Trophoblast cell (in vitro differentiated cells and primary cell): ENCODE measurements at regions not wholly inside any gene's neighbourhood (a gene's known extent, or its start where the extent isn't known, plus 50 kb on each side); places are given as distances from the start of the nearest gene placed in this dataset.
"Not testable (repeated sequence)": the region's sequence is repeated elsewhere in the genome, so short reads cannot be mapped to it uniquely, and the experiment has no call there.

Source experiments
- DNase-seq, 2 donors: peaks; one replicate each; pipeline ENCODE4 v3.0.0-alpha.2; 2016
- H2AFZ ChIP-seq: 2 replicates; pipeline ENCODE4 v1.6.1; 2013; ENCODE audit warnings: low read length, moderate library complexity, mild to moderate bottlenecking; ENCODE audit not compliant: insufficient read depth, poor library complexity
- H2AK5ac ChIP-seq: 2 replicates; pipeline ENCODE4 v1.6.1; 2013; ENCODE audit warnings: mild to moderate bottlenecking, low read length
- H2BK120ac ChIP-seq: 2 replicates; pipeline ENCODE4 v1.6.1; 2013; ENCODE audit warnings: low read length, mild to moderate bottlenecking, moderate library complexity; ENCODE audit not compliant: insufficient read depth, poor library complexity
- H2BK12ac ChIP-seq: 2 replicates; pipeline ENCODE4 v1.6.1; 2013; ENCODE audit warnings: mild to moderate bottlenecking, low read length, moderate library complexity
- H2BK5ac ChIP-seq: 2 replicates; pipeline ENCODE4 v1.6.1; 2013; ENCODE audit warnings: low read length, low read depth, moderate library complexity, mild to moderate bottlenecking; ENCODE audit not compliant: poor library complexity
- H3K14ac ChIP-seq: 2 replicates; pipeline ENCODE4 v1.6.1; 2013; ENCODE audit warnings: mild to moderate bottlenecking, low read length
- H3K18ac ChIP-seq: 2 replicates; pipeline ENCODE4 v1.6.1; 2013; ENCODE audit warnings: mild to moderate bottlenecking, low read length
- H3K23ac ChIP-seq: 2 replicates; pipeline ENCODE4 v1.6.1; 2013; ENCODE audit warnings: low read length
- H3K27ac ChIP-seq: 2 replicates; pipeline ENCODE4 v1.5.1; 2013; ENCODE audit warnings: low read depth, mild to moderate bottlenecking, inconsistent platforms, low read length, moderate library complexity
- H3K27me3 ChIP-seq: 2 replicates; pipeline ENCODE4 v1.6.1; 2013; ENCODE audit warnings: inconsistent platforms, mild to moderate bottlenecking, low read length, moderate library complexity; ENCODE audit not compliant: insufficient read depth
- H3K36me3 ChIP-seq, 2 experiments: 1 replicate in 1 of 2; 2 replicates in 1 of 2; pipeline ENCODE4 v1.6.1; 2013; ENCODE audit warnings: low read length in 2 of 2, mild to moderate bottlenecking in 2 of 2, moderate library complexity in 1 of 2; ENCODE audit not compliant: insufficient read depth in 2 of 2, control insufficient read depth in 1 of 2
- H3K4ac ChIP-seq: 2 replicates; pipeline ENCODE4 v1.6.1; 2013; ENCODE audit warnings: low read depth, mild to moderate bottlenecking, low read length, moderate library complexity
- H3K4me1 ChIP-seq, 2 experiments: 1 replicate in 1 of 2; 2 replicates in 1 of 2; pipeline ENCODE4 v1.6.1; 2013; ENCODE audit warnings: low read length in 2 of 2, mild to moderate bottlenecking in 2 of 2, moderate library complexity in 1 of 2; ENCODE audit not compliant: insufficient read depth in 2 of 2, control insufficient read depth in 1 of 2
- H3K4me2 ChIP-seq: 2 replicates; pipeline ENCODE4 v1.6.1; 2013; ENCODE audit warnings: inconsistent platforms, mild to moderate bottlenecking, low read length, moderate library complexity
- H3K4me3 ChIP-seq: 2 replicates; pipeline ENCODE4 v1.5.1; 2013; ENCODE audit warnings: mild to moderate bottlenecking, low read depth, low read length, inconsistent platforms
- H3K79me1 ChIP-seq: one replicate; pipeline ENCODE4 v1.6.1; 2013; ENCODE audit warnings: low read length
- H3K79me2 ChIP-seq: 2 replicates; pipeline ENCODE4 v1.6.1; 2013; ENCODE audit warnings: low read length, mild to moderate bottlenecking; ENCODE audit not compliant: control insufficient read depth, insufficient read depth, poor library complexity
- H3K9ac ChIP-seq: 2 replicates; pipeline ENCODE4 v1.6.1; 2013; ENCODE audit warnings: mild to moderate bottlenecking, low read length
- H3K9me3 ChIP-seq: 2 replicates; pipeline ENCODE4 v1.6.1; 2013; ENCODE audit warnings: low read depth, mild to moderate bottlenecking, control low read depth, inconsistent platforms, low read length; ENCODE audit not compliant: insufficient read depth
- H4K12ac ChIP-seq: 2 replicates; pipeline ENCODE4 v1.6.1; 2013; ENCODE audit warnings: low read depth, mild to moderate bottlenecking, low read length, moderate library complexity
- H4K8ac ChIP-seq: 2 replicates; pipeline ENCODE4 v1.6.1; 2013; ENCODE audit warnings: low read depth, mild to moderate bottlenecking, low read length, moderate library complexity
- H4K91ac ChIP-seq: one replicate; pipeline ENCODE4 v1.6.1; 2013; ENCODE audit warnings: low read depth, mild to moderate bottlenecking, low read length, moderate library complexity
- WGBS: extraction: QIAGEN DNeasy Blood & Tissue Kit; methylation state at CpG from one replicate; pipeline ENCODE4 v1.1.7; 2013; ENCODE audit warnings: missing lambda C conversion rate; ENCODE audit not compliant: insufficient read length, insufficient coverage; ENCODE audit errors: extremely low coverage; 5-methylcytosine and 5-hydroxymethylcytosine counted together

DNA sequence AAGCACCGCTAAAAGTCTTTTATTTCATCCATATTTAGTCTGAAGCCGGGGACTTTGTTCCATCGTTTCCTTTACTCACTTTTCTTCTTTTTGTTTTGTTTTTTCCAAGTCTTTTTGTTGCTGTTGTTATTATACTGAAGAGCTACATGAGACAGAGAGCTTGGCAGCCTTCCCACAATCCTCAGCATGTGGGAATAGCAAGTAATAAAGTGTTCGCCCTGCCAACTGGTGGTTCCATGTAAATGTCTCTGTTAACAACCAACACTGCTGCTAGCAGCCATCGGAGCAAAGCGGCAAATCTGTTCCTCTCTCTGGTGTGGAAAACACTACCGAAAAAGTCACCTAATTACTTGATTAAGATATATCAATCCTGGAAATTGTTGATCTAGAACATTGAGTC is 437.8 kb upstream of the ID4 start:
- DNase-seq, result no peak
- no CpG with 5 or more reads among the region's 7 CpGs for WGBS
- Histone ChIP-seq H3K4me1 (no peaks in the 10 kb centered on the region), H3K27ac (no peak overlapping the region), H3K79me2 (no peaks in the 10 kb centered on the region), H3K4ac (no peak overlapping the region), H3K23ac (no peak overlapping the region), H3K4me3 (no peak overlapping the region), H3K79me1 (no peaks in the 10 kb centered on the region), H3K9me3 (no peaks in the 10 kb centered on the region), H2AFZ (no peak overlapping the region), H3K27me3 (no peaks in the 10 kb centered on the region), H2BK120ac (no peak overlapping the region), H3K18ac (no peak overlapping the region), H4K8ac (no peak overlapping the region), H2BK12ac (no peak overlapping the region), H4K91ac (no peak overlapping the region), H2AK5ac (no peak overlapping the region), H3K36me3 (no peaks in the 10 kb centered on the region), H3K9ac (no peak overlapping the region), H3K14ac (no peak overlapping the region), H2BK5ac (no peak overlapping the region), H3K4me2 (no peak overlapping the region), H4K12ac (no peak overlapping the region)

DNA sequence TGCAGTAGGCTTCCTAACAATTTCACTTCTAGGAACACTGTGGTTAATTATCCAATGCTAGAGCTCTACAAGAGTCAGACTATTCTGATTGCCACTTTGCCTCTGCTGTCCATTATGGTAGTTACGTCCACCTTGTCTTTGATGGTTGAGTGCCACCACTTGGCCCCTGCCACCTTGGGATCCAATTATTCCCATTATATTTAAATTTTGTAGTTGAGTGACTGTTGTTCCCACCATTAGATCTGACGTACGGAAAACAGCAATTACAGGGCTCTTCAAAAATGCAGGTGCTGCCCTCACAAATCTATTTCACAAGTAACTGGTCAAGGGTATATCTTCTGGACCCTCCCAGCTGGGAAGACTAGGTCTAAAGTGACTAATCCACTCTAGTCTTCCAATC is 432.3 kb upstream of the ID4 start:
- not testable (repeated sequence) for DNase-seq, H3K4me3 ChIP-seq, H3K18ac ChIP-seq, H2BK12ac ChIP-seq, H2BK120ac ChIP-seq, H3K79me1 ChIP-seq, H2BK5ac ChIP-seq, H3K23ac ChIP-seq, H3K9ac ChIP-seq, H3K4me1 ChIP-seq, H3K27ac ChIP-seq, H3K14ac ChIP-seq, H4K8ac ChIP-seq, H3K27me3 ChIP-seq, H3K4me2 ChIP-seq, H3K79me2 ChIP-seq, H3K36me3 ChIP-seq, H3K9me3 ChIP-seq, H2AK5ac ChIP-seq, H2AFZ ChIP-seq, H4K91ac ChIP-seq, H4K12ac ChIP-seq, H3K4ac ChIP-seq
- no CpG with 5 or more reads among the region's 3 CpGs for WGBS

DNA sequence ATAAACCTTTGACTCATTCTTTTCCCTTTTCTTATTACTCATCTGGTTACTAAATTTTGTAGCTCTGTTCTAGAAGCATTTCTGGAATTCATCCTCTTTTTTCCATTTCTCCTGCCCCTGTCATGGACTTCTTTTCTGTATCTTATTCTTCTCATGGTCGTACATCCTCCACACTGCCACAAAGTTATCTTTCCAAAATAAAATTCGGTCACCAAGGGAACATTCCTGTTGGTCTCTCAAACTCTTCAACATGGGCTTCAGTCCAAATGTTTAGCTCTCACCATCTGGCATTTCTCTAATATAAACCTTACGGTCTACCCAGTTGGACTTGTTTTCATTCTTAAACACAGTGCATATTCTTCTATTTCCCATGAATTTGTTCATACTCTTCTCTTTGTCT is 428.8 kb upstream of the ID4 start:
- no peak overlapping the region for H2AFZ ChIP-seq
- H3K4me1 ChIP-seq, result no peaks in the 10 kb centered on the region
- H2BK120ac ChIP-seq, result no peak overlapping the region
- no peak overlapping the region for H2BK12ac ChIP-seq
- no peak overlapping the region for H2AK5ac ChIP-seq
- H4K8ac ChIP-seq, result no peak overlapping the region
- H4K91ac ChIP-seq, result no peak overlapping the region
- no peaks in the 10 kb centered on the region for H3K79me2 ChIP-seq
- no peaks in the 10 kb centered on the region for H3K9me3 ChIP-seq
- no peak overlapping the region for H3K14ac ChIP-seq
- H3K9ac ChIP-seq, result no peak overlapping the region
- H3K23ac ChIP-seq, result no peak overlapping the region
- H3K27me3 ChIP-seq, result no peaks in the 10 kb centered on the region
- H3K79me1 ChIP-seq, result no peaks in the 10 kb centered on the region
- no CpG with 5 or more reads among the region's 3 CpGs for WGBS
- no peak for DNase-seq
- no peak overlapping the region for H3K27ac ChIP-seq
- H3K4me3 ChIP-seq, result no peak overlapping the region
- no peak overlapping the region for H3K4ac ChIP-seq
- no peak overlapping the region for H2BK5ac ChIP-seq
- H3K36me3 ChIP-seq, result no peaks in the 10 kb centered on the region
- no peak overlapping the region for H3K18ac ChIP-seq
- no peak overlapping the region for H4K12ac ChIP-seq
- H3K4me2 ChIP-seq, result no peak overlapping the region

DNA sequence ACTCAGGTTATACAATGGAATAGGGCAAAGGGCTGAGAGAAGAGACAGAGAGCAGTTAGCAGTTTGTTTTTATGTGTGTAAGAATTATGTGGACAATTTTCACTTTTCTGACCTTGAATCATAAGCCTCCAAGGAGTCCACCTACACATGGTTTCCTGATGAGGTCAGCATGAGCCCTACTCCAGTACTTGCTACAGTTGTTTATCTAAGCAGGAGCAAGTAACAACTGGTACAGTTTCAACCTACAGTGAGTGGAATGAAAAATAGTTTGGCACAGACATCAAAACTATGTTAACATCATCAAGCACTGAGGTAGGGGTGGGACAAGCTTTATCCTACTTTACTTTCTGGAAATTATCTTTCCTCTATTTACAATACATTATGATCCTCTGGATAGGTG is 426.7 kb upstream of the ID4 start:
- no peak overlapping the region for H3K9ac ChIP-seq
- no peak overlapping the region for H3K4me2 ChIP-seq
- no peaks in the 10 kb centered on the region for H3K36me3 ChIP-seq
- no peak overlapping the region for H4K91ac ChIP-seq
- H3K4ac ChIP-seq, result no peak overlapping the region
- no peak overlapping the region for H3K4me3 ChIP-seq
- H3K79me1 ChIP-seq, result no peaks in the 10 kb centered on the region
- no peak overlapping the region for H4K12ac ChIP-seq
- no peak overlapping the region for H2BK12ac ChIP-seq
- no peak overlapping the region for H3K23ac ChIP-seq
- H3K14ac ChIP-seq, result no peak overlapping the region
- H3K4me1 ChIP-seq, result no peaks in the 10 kb centered on the region
- H3K27ac ChIP-seq, result no peak overlapping the region
- no peak overlapping the region for H3K18ac ChIP-seq
- no peak overlapping the region for H2BK120ac ChIP-seq
- no peak overlapping the region for H4K8ac ChIP-seq
- no peaks in the 10 kb centered on the region for H3K27me3 ChIP-seq
- H2BK5ac ChIP-seq, result no peak overlapping the region
- no peak overlapping the region for H2AK5ac ChIP-seq
- DNase-seq, result peak; percentile 0 to 26
- H3K9me3 ChIP-seq, result no peaks in the 10 kb centered on the region
- H2AFZ ChIP-seq, result no peak overlapping the region
- no peaks in the 10 kb centered on the region for H3K79me2 ChIP-seq

DNA sequence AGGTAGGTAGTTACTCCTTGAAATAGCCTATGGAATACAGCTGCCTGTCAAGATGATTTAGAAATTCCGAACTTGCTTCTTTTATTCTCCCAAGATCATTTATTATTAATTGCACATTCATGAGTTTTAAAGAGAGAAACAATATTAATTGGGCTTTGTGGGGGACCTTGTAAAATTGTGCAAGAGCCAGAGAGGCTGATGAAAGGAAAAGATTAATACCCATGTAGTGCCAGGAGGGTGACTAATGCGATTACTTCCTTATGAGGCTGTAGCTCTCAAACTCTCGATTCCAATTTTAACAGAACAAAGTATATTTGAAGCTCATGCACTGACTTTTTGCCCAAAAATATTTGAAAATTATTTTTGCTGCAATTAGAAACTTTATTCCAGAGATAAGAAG is 423.8 kb upstream of the ID4 start:
- no peaks in the 10 kb centered on the region for H3K9me3 ChIP-seq
- H3K4me1 ChIP-seq, result no peaks in the 10 kb centered on the region
- H3K4me3 ChIP-seq, result no peak overlapping the region
- no peaks in the 10 kb centered on the region for H3K36me3 ChIP-seq
- H3K27ac ChIP-seq, result no peak overlapping the region
- H4K8ac ChIP-seq, result no peak overlapping the region
- no peak overlapping the region for H3K18ac ChIP-seq
- no peak overlapping the region for H3K4me2 ChIP-seq
- no peak overlapping the region for H4K12ac ChIP-seq
- H2AFZ ChIP-seq, result no peak overlapping the region
- no peak overlapping the region for H2BK12ac ChIP-seq
- no CpG with 5 or more reads among the region's 3 CpGs for WGBS
- H4K91ac ChIP-seq, result no peak overlapping the region
- DNase-seq, result no peak
- H3K79me1 ChIP-seq, result no peaks in the 10 kb centered on the region
- H2BK5ac ChIP-seq, result no peak overlapping the region
- no peak overlapping the region for H3K23ac ChIP-seq
- no peak overlapping the region for H3K9ac ChIP-seq
- H3K27me3 ChIP-seq, result no peaks in the 10 kb centered on the region
- H2AK5ac ChIP-seq, result no peak overlapping the region
- no peak overlapping the region for H2BK120ac ChIP-seq
- no peak overlapping the region for H3K14ac ChIP-seq
- no peak overlapping the region for H3K4ac ChIP-seq
- no peaks in the 10 kb centered on the region for H3K79me2 ChIP-seq
